ENCODE measurements at regions not wholly inside any gene's neighbourhood (a gene's known extent, or its start where the extent isn't known, plus 50 kb on each side); places are given as distances from the start of the nearest gene placed in this dataset.

GRCh38 chr6:168219804-168220203, 99.8 kb downstream of the DACT2 start:
- TF ChIP-seq CTCF (IDR thresholded peaks at IDR 0.05), result no peak
- TF ChIP-seq POLR2A (IDR thresholded peaks at IDR 0.05), result no peak
- no peak for TF ChIP-seq EP300 (IDR thresholded peaks at IDR 0.05)
- no peak for TF ChIP-seq POLR2AphosphoS5 (IDR thresholded peaks at IDR 0.05)

Data from stomach (tissue), 4 donors.